ENCODE measurements at regions not wholly inside any gene's neighbourhood (a gene's known extent, or its start where the extent isn't known, plus 50 kb on each side); places are given as distances from the start of the nearest gene placed in this dataset.

GRCh38 chr5:124132843-124133242 lies 613.6 kb downstream of the ZNF608 start:
- Mint-ChIP-seq H3K27me3 (ENCODE audit: low read depth) (no peaks in the 10 kb centered on the region), H3K27ac (no peak overlapping the region), H3K4me1 (peaks cover 28% of the 10 kb centered on the region), H3K4me3 (no peak overlapping the region), H3K36me3 (no peaks in the 10 kb centered on the region), H3K9me3 (peaks cover 7% of the 10 kb centered on the region)
- DNase-seq (ENCODE audit: low spot score in 2 of 2, unreplicated experiment in 2 of 2), result no peak
- TF ChIP-seq, protein P1, sequence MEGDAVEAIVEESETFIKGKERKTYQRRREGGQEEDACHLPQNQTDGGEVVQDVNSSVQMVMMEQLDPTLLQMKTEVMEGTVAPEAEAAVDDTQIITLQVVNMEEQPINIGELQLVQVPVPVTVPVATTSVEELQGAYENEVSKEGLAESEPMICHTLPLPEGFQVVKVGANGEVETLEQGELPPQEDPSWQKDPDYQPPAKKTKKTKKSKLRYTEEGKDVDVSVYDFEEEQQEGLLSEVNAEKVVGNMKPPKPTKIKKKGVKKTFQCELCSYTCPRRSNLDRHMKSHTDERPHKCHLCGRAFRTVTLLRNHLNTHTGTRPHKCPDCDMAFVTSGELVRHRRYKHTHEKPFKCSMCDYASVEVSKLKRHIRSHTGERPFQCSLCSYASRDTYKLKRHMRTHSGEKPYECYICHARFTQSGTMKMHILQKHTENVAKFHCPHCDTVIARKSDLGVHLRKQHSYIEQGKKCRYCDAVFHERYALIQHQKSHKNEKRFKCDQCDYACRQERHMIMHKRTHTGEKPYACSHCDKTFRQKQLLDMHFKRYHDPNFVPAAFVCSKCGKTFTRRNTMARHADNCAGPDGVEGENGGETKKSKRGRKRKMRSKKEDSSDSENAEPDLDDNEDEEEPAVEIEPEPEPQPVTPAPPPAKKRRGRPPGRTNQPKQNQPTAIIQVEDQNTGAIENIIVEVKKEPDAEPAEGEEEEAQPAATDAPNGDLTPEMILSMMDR (IDR thresholded peaks at IDR 0.05; ENCODE audit: unreplicated experiment), result no peak

DNA sequence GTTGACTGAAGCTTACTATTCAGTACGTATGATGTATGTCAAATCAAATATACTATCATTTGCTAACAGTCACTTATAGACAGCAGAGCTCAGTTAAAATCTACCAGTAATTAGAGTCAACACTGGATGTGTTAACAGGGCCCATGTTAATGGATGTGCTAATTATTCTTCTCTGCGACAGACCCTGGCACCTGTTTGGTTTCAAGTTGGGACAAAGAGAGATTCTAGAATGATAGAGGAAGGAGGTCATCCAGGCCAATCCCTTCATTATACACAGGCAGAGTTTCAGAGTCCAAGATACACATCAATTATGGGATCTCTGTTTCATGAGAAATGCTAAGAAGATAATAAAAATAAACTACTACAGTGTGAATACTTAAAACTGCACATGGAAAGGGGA lies 615.0 kb downstream of the ZNF608 start:
- DNase-seq (ENCODE audit: low spot score in 2 of 2, unreplicated experiment in 2 of 2), result no peak
- no peaks in the 10 kb centered on the region for H3K27me3 Mint-ChIP-seq (ENCODE audit: low read depth)
- peaks cover 41% of the 10 kb centered on the region for H3K4me1 Mint-ChIP-seq
- TF ChIP-seq, protein P1 (IDR thresholded peaks at IDR 0.05; ENCODE audit: unreplicated experiment), result no peak
- H3K9me3 Mint-ChIP-seq, result peaks cover 7% of the 10 kb centered on the region
- H3K4me3 Mint-ChIP-seq, result no peak overlapping the region
- H3K36me3 Mint-ChIP-seq, result no peaks in the 10 kb centered on the region
- no peak overlapping the region for H3K27ac Mint-ChIP-seq

GRCh38 chr5:124130816-124131215 lies 615.6 kb downstream of the ZNF608 start:
- H3K4me3 Mint-ChIP-seq, result no peak overlapping the region
- TF ChIP-seq, protein P1 (IDR thresholded peaks at IDR 0.05; ENCODE audit: unreplicated experiment), result no peak
- H3K27me3 Mint-ChIP-seq (ENCODE audit: low read depth), result no peaks in the 10 kb centered on the region

GRCh38 chr5:124128867-124129266 lies 616.9 kb downstream of the CSNK1G3 start:
- Mint-ChIP-seq H3K4me1 (peaks cover 63% of the 10 kb centered on the region), H3K27me3 (ENCODE audit: low read depth) (no peaks in the 10 kb centered on the region), H3K9me3 (no peaks in the 10 kb centered on the region), H3K36me3 (no peaks in the 10 kb centered on the region), H3K4me3 (no peak overlapping the region), H3K27ac (peak overlapping the region; percentile 86)
- TF ChIP-seq, protein P1 (IDR thresholded peaks at IDR 0.05; ENCODE audit: unreplicated experiment), result no peak
- no peak for DNase-seq (ENCODE audit: low spot score in 2 of 2, unreplicated experiment in 2 of 2)

More at GRCh38 chr5:124130816-124131215, 615.6 kb downstream of the ZNF608 start:
- Mint-ChIP-seq H3K4me1 (peaks cover 48% of the 10 kb centered on the region), H3K9me3 (peaks cover 7% of the 10 kb centered on the region), H3K36me3 (no peaks in the 10 kb centered on the region), H3K27ac (no peak overlapping the region)
- DNase-seq (ENCODE audit: low spot score in 2 of 2, unreplicated experiment in 2 of 2), result no peak

DNA sequence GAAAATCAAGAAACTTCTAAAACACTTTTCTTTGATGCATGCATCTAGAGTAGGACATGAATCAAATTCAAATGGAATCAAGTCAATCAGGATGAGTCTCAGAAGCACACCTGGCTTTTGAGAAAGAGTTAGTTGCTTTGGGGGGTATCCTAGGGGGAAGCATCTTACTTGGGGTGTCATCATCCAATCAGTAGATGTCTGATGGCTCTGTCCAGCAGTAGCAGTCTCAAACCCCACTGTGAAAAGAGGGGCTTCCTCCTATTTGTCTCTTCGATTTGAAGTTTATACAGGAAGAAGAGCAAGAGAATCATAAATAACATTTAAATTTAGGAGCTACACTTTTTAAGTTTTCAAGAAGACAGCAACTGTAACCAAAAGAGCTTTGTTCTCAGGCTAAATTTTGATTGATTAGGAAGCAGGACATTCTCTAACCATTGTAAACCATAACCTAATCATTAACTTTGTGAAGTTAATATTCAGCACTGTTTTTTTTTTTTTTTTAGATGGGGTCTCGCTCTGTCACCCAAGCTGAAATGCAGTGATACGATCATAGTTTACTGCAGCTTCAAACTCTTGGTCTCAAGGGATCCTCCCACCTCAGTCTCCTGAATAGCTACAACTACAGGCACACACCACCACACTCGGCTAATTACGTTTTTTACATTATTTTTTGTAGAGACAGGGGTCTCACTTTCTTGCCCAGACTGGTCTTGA lies 614.7 kb downstream of the CSNK1G3 start:
- no peak for DNase-seq (ENCODE audit: low spot score in 2 of 2, unreplicated experiment in 2 of 2)
- no peaks in the 10 kb centered on the region for H3K36me3 Mint-ChIP-seq
- peak overlapping the region; percentile 86 for H3K27ac Mint-ChIP-seq
- H3K4me1 Mint-ChIP-seq, result peaks cover 72% of the 10 kb centered on the region
- no peaks in the 10 kb centered on the region for H3K27me3 Mint-ChIP-seq (ENCODE audit: low read depth)
- H3K9me3 Mint-ChIP-seq, result no peaks in the 10 kb centered on the region
- TF ChIP-seq, protein P1 (IDR thresholded peaks at IDR 0.05; ENCODE audit: unreplicated experiment), result no peak
- no peak overlapping the region for H3K4me3 Mint-ChIP-seq
